Neural progenitor cell (in vitro differentiated cells): ENCODE measurements at regions not wholly inside any gene's neighbourhood (a gene's known extent, or its start where the extent isn't known, plus 50 kb on each side); places are given as distances from the start of the nearest gene placed in this dataset.

Experiments used
- EZH2 ChIP-seq: fragments of 200-600 bp; sonication (generic); IDR thresholded peaks from 2 replicates; pipeline ENCODE4 v1.6.1; 2017; ENCODE audit warnings: antibody characterized with exemption, mild to moderate bottlenecking, moderate library complexity
- EZH2phosphoT487 ChIP-seq: fragments of 200-600 bp; sonication (generic); IDR thresholded peaks from 2 replicates; pipeline ENCODE4 v1.6.1; 2017; ENCODE audit warnings: antibody characterized with exemption
- TF ChIP-seq, protein P1 (sequence below): fragments of 200-600 bp; sonication (generic); IDR thresholded peaks from 2 replicates; pipeline ENCODE4 v1.5.1; 2017; ENCODE audit warnings: antibody characterized with exemption, mild to moderate bottlenecking

DNA sequence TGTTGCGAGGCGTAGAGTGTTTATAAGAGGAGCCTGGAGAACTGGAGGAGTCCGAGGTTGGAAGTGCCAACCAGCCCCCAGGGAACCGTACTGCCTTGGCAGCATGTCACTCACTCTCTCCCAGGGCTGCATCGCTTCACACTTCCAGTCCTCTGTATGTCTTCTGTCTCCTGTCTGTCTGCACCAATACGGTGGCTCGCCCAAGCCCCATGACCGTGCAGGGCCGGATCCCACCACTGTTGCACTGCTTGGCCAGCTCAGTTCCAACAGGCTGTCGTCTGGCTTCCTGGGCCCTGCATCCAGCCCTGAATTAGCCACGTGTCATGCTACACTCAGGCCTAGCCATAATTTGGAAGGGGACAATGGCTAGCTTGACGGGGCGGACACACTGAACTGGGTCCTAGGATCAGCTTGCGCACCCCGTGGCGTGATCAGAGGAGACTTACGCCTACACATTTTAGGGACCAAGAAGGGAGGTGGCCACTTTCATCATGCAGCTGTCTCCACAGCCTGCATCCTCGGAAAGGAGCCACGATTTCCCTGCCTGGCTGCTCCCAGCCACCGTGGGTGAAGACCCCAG is 147.1 kb downstream of the URI1 start:
- TF ChIP-seq, protein P1, sequence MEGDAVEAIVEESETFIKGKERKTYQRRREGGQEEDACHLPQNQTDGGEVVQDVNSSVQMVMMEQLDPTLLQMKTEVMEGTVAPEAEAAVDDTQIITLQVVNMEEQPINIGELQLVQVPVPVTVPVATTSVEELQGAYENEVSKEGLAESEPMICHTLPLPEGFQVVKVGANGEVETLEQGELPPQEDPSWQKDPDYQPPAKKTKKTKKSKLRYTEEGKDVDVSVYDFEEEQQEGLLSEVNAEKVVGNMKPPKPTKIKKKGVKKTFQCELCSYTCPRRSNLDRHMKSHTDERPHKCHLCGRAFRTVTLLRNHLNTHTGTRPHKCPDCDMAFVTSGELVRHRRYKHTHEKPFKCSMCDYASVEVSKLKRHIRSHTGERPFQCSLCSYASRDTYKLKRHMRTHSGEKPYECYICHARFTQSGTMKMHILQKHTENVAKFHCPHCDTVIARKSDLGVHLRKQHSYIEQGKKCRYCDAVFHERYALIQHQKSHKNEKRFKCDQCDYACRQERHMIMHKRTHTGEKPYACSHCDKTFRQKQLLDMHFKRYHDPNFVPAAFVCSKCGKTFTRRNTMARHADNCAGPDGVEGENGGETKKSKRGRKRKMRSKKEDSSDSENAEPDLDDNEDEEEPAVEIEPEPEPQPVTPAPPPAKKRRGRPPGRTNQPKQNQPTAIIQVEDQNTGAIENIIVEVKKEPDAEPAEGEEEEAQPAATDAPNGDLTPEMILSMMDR, result no peak
- TF ChIP-seq EZH2 (no peak), EZH2phosphoT487 (no peak)
